ENCODE measurements at regions not wholly inside any gene's neighbourhood (a gene's known extent, or its start where the extent isn't known, plus 50 kb on each side); places are given as distances from the start of the nearest gene placed in this dataset.
"Not testable (repeated sequence)": the region's sequence is repeated elsewhere in the genome, so short reads cannot be mapped to it uniquely, and the experiment has no call there.

DNA sequence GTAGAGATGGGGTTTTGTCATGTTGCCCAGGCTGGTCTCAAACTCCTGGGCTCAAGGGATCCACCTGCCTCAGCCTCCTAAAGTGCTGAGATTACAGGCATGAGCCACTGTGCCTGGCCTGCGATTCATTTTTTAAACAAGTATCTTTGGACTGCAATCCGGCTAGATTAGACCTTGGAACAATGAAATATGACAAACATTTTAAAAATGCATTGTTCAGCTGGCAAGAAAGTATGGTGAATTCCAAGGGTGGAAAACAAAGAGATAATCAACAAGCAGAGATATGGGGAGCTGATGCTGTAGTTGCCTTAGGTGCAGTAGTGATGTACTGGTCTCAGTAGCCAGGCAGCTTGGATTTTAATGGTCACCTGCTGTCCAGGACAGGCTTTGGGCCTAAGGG is 95.8 kb upstream of the GOLGA8J start:
- Histone ChIP-seq H3K27ac (no peak overlapping the region), H3K9me3 (no peaks in the 10 kb centered on the region), H3K36me3 (no peaks in the 10 kb centered on the region), H3K4me3 (no peak overlapping the region), H3K4me1 (peaks cover 0 to 3% of the 10 kb centered on the region in 2 donors), H3K27me3 (no peaks in the 10 kb centered on the region)
- no peak for DNase-seq (ENCODE audit: low spot score in 2 of 2)
- intact Hi-C loops (cut with DNase I): no loop called here
- TF ChIP-seq, protein P1, sequence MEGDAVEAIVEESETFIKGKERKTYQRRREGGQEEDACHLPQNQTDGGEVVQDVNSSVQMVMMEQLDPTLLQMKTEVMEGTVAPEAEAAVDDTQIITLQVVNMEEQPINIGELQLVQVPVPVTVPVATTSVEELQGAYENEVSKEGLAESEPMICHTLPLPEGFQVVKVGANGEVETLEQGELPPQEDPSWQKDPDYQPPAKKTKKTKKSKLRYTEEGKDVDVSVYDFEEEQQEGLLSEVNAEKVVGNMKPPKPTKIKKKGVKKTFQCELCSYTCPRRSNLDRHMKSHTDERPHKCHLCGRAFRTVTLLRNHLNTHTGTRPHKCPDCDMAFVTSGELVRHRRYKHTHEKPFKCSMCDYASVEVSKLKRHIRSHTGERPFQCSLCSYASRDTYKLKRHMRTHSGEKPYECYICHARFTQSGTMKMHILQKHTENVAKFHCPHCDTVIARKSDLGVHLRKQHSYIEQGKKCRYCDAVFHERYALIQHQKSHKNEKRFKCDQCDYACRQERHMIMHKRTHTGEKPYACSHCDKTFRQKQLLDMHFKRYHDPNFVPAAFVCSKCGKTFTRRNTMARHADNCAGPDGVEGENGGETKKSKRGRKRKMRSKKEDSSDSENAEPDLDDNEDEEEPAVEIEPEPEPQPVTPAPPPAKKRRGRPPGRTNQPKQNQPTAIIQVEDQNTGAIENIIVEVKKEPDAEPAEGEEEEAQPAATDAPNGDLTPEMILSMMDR (IDR thresholded peaks at IDR 0.05): no peak

DNA sequence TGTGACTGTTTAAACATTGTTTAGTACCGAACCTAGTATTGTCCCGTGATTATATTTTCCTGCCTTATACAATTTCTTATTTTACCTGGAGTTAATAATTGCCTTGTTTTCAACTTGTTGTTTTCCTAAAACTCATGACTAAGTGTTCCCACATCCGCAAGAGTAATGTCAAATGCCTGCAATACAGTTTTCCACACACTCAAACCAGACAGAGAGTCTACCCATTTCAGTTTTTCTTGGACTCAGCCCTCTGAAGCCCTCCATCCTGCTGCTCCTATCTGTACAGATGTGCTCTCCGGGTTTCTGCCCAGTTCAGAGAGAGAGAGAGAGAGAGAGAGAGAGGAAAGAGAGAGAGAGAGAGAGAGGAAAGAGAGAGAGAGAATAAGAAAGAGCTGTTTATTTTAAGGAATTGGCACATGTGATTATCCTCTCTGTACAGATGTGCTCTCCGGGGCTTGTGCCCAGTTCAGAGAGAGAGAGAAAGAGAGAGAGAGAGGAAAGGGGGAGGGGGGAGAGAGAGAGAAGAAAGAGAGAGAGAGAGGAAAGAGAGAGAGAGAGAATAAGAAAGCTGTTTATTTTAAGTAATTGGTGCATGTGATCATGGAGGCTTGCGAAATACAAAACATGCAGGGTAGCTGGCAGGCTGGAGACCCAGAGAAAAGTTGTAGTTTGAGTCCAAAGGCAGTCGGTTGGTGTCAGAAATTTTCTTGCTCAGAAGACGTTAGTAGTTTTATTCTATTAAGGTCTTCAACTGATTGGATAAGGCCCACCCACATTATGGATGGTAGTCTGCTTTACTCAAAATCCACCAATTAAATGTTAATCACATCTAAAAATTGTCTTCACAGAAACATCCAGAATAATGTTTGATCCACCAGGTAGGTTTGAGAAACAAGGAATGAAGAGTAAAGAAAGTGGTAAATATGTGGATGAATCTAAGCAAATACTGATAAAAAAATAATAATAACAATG is 104.1 kb upstream of the GOLGA8J start:
- no peak for DNase-seq (ENCODE audit: low spot score in 2 of 2)
- H3K4me1 ChIP-seq: no peaks in the 10 kb centered on the region
- no peak overlapping the region for H3K4me3 ChIP-seq
- H3K27ac ChIP-seq: no peak overlapping the region
- no peaks in the 10 kb centered on the region for H3K9me3 ChIP-seq
- no peaks in the 10 kb centered on the region for H3K27me3 ChIP-seq
- TF ChIP-seq, protein P1 (IDR thresholded peaks at IDR 0.05): no peak
- intact Hi-C loops (cut with DNase I): no loop called here
- H3K36me3 ChIP-seq: no peaks in the 10 kb centered on the region

DNA sequence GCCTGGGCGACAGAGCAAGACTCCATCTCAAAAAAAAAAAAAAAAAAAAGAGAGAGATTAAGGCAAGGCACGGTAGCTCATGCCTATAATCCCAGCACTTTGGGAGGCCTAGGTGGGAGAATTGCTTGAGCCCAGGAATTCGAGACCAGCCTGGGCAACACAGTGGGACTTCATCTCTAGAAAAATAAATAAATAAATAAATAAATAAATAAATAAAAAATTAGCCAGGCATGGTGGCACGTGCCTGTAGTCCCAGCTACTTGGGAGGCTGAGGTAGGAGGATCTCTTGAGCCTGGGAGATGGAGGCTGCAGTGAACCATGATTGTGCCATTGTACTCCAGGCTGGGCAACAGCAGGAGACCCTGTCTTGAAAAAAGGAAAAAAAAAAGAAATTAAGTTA is 108.7 kb upstream of the GOLGA8J start:
- intact Hi-C loops (cut with DNase I); H3K4me3 ChIP-seq; H3K9me3 ChIP-seq; H3K36me3 ChIP-seq; H3K27ac ChIP-seq; H3K27me3 ChIP-seq; DNase-seq (ENCODE audit: low spot score in 2 of 2); H3K4me1 ChIP-seq: not testable (repeated sequence)

DNA sequence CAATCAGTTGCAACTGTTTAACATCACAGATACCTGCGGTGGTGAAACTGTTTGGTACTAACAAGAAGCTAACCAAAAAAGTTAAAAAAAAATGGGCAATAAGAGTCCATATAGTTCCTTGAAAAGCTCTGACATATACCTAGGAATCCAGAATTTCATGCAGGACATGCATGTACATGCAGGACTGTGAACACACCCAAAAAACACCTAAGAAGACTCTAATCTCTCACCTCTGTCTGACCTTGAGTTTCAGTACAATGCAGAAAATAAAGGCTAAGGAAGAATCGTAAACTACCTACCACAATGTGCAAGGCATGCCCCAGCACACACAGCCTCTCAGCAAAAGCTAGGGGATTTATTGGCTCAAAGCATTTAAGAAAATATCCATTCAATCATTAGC is 110.7 kb upstream of the GOLGA8J start:
- TF ChIP-seq, protein P1 (IDR thresholded peaks at IDR 0.05): no peak
- H3K36me3 ChIP-seq: no peaks in the 10 kb centered on the region
- intact Hi-C loops (cut with DNase I): no loop called here

DNA sequence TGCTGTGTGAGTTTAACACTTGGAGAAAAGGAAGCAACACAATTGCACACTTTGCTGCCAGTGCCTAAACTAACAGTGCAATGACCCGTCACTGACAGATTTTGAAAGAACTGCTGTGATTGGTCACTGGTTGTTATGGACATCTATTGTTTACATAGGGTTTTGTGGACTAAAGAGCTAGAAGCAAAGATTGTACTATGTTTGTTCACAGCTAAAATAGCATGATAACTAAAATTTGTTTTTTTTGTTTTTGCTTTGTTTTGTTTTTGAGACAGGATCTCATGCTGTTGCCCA is 112.4 kb upstream of the GOLGA8J start:
- no peaks in the 10 kb centered on the region for H3K9me3 ChIP-seq
- TF ChIP-seq, protein P1 (IDR thresholded peaks at IDR 0.05): no peak
- no peak overlapping the region for H3K27ac ChIP-seq
- DNase-seq (ENCODE audit: low spot score in 2 of 2): no peak
- no peaks in the 10 kb centered on the region for H3K27me3 ChIP-seq
- no peak overlapping the region for H3K4me3 ChIP-seq
- no peaks in the 10 kb centered on the region for H3K36me3 ChIP-seq
- intact Hi-C loops (cut with DNase I): no loop called here
- no peaks in the 10 kb centered on the region for H3K4me1 ChIP-seq

More for the DNA sequence above, 110.7 kb upstream of the GOLGA8J start:
- DNase-seq (ENCODE audit: low spot score in 2 of 2): no peak
- H3K27ac ChIP-seq: no peak overlapping the region
- H3K4me3 ChIP-seq: no peak overlapping the region
- no peaks in the 10 kb centered on the region for H3K9me3 ChIP-seq
- no peaks in the 10 kb centered on the region for H3K27me3 ChIP-seq
- H3K4me1 ChIP-seq: no peaks in the 10 kb centered on the region

DNA sequence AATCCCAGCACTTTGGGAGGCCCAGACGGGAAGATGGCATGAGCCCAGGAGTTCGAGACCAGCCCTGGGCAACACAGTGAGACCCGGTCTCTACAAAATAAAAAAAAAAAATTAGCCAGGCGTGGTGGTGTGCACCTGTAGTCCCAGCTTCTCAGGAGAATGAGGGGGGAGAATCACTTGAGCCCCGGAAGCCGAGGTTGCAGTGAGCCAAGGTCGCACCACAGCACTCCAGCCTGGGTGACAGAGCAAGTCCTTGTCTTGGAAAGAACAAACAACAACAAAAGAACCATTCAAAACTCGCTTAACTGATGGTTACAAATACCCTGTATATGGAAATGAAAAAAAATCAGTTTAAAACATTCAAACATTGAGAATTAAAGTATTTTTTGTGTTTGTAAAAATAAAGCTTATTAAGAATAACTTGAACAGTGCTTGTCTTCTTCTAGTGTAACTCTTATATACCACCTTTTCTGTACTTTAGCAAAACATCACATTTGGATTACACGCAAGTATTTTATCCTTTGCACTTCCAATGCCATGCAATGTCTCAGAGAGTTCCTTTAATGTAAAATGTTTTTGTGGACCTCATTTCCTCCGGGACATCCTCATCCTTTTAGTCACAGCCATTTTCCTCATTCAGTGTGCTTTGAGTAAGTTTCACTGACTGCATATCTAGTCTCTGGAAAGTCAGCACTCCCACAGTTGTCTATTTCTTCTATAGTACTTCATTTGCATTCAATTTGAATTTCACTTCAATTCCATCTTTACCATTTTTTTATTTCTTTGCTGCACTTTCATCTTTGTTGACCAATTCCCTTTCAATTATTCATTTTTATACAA is 113.0 kb upstream of the GOLGA8J start:
- H3K9me3 ChIP-seq: no peaks in the 10 kb centered on the region
- intact Hi-C loops (cut with DNase I): no loop called here
- H3K4me3 ChIP-seq: no peak overlapping the region
- no peaks in the 10 kb centered on the region for H3K36me3 ChIP-seq
- no peak overlapping the region for H3K27ac ChIP-seq
- TF ChIP-seq, protein P1 (IDR thresholded peaks at IDR 0.05): no peak
- DNase-seq (ENCODE audit: low spot score in 2 of 2): no peak
- H3K4me1 ChIP-seq: no peaks in the 10 kb centered on the region
- no peaks in the 10 kb centered on the region for H3K27me3 ChIP-seq

Data from ascending aorta (tissue), 2 donors.